Heart right ventricle (tissue), 16 donors: ENCODE measurements at regions not wholly inside any gene's neighbourhood (a gene's known extent, or its start where the extent isn't known, plus 50 kb on each side); places are given as distances from the start of the nearest gene placed in this dataset.

Experiments used
- ATAC-seq, 8 donors: fragments of 200-7000 bp; cut with Tn5 transposase; one replicate each; pipeline ENCODE4 v1.9.1; 2020; ENCODE audit warnings: mild to moderate bottlenecking in 8 of 8, moderate library complexity in 8 of 8, moderate number of reproducible peaks in 1 of 8
- DNase-seq, 2 donors: peaks; one replicate each; pipeline ENCODE4 v3.0.0-alpha.2; 2020
- H3K27ac ChIP-seq, 10 donors: fragments of 200-600 bp; sonication (generic) in 2 of 10; one replicate each; pipeline versions ENCODE4 v1.5.0 to v1.8.0; 2020 to 2022; ENCODE audit warnings: mild to moderate bottlenecking in 3 of 10
- H3K27me3 ChIP-seq, 7 donors: fragments of 200-600 bp; one replicate each; pipeline ENCODE4 v1.8.0; 2021 to 2022; ENCODE audit warnings: mild to moderate bottlenecking in 2 of 7
- H3K36me3 ChIP-seq, 9 donors: fragments of 200-600 bp; sonication (generic) in 1 of 9; one replicate each; pipeline versions ENCODE4 v1.5.0 to v1.8.0; 2020 to 2022; ENCODE audit warnings: mild to moderate bottlenecking in 2 of 9
- H3K4me1 ChIP-seq, 9 donors: fragments of 200-600 bp; sonication (generic) in 1 of 9; one replicate each; pipeline versions ENCODE4 v1.5.0 to v1.8.0; 2020 to 2022; ENCODE audit warnings: mild to moderate bottlenecking in 4 of 9
- H3K4me3 ChIP-seq, 10 donors: fragments of 200-600 bp; sonication (generic) in 2 of 10; one replicate each; pipeline versions ENCODE4 v1.5.0 to v1.8.0; 2020 to 2022; ENCODE audit warnings: mild to moderate bottlenecking in 7 of 10, moderate library complexity in 2 of 10
- H3K9me3 ChIP-seq, 11 donors: fragments of 200-600 bp in 10 of 11; sonication (generic) in 2 of 11; one replicate each; pipeline versions ENCODE4 v1.5.0 to v1.8.0; 2013 to 2022; ENCODE audit warnings: mild to moderate bottlenecking in 2 of 11, control low read depth in 1 of 11, moderate library complexity in 1 of 11
- WGBS, 2 donors: extraction: QIAGEN DNeasy Blood & Tissue Kit; methylation state at CpG; one replicate each; pipeline ENCODE4 v1.1.7; 2013; ENCODE audit warnings: inconsistent platforms in 1 of 2; 5-methylcytosine and 5-hydroxymethylcytosine counted together
- intact Hi-C, 10 donors: fragments of 100-400 bp; cut with DNase I; formaldehyde crosslinking; loops; one replicate each; pipeline versions ENCODE4 v1.11.1 to v1.14.2; 2022
- TF ChIP-seq, protein P1 (sequence below), 9 donors: fragments of 200-600 bp; sonication (generic) in 2 of 9; IDR thresholded peaks; one replicate each; pipeline versions ENCODE4 v1.5.0 to v1.8.0; 2021 to 2022; ENCODE audit warnings: antibody characterized with exemption in 9 of 9, mild to moderate bottlenecking in 5 of 9, moderate library complexity in 1 of 9
- donor health status: Arrhythmogenic right ventricular cardiomyopathy.
- donor health status: ischemic (EF 13 %, LVEDD 7.1; RV severe dilation, severe dysfunction).
- donor health status: healthy with polysubstance abuse.
- donor health status: DM: no; HTN: yes; CAD: no.
- donor health status: DM: no; HTN: no; CAD: no.
- donor health status: ischemic (EF 25% LVEDD 6.9; RV normal size, moderate dysfunction).
- donor health status: ischemic (EF 25% LVEDD 5.7; RV mildly dilated, moderate dysfunction).
- donor health status: healthy.
- donor health status: DM: yes; HTN: yes; CAD: no.
- donor health status: Ischemic cardiomyopathy.
- donor health status: ischemic (EF 35%, LVEDD 5.7; RV mildly dilated, moderate dysfunction).
- donor health status: nonischemic (EF 11% LVEDD 7.7; RV severe dilation, severe dysfunction).
- donor health status: DM: yes; HTN: yes; CAD: no.
- donor health status: PGD.
- donor health status: ischemic (EF 29% LVEDD 5.4; RV normal size, mild dysfunction).
- donor health status: nonischemic (EF 23%, LVEDD 6.1; RV moderate dilation, normal function).

DNA sequence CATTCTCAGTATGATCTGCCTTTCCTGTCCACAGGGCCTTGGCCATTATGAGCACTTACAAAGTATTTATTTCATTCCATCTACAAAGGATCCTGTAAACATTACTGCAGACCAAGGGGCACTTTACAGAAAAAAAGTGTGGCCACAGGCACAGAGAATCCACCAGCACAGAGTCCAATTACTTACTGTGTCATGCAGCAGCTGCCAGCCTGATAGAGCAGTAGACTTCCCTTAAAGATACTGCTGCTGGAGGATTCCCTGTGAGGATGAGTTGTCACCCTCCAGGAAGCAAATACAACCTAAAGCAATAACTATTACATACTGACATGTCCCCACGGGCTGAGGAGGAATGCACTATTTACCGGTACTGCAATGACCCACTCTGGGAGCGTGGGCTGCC lies 97.1 kb upstream of the COG2 start:
- intact Hi-C loops: no loop called here
- DNase-seq: no peak
- TF ChIP-seq, protein P1, sequence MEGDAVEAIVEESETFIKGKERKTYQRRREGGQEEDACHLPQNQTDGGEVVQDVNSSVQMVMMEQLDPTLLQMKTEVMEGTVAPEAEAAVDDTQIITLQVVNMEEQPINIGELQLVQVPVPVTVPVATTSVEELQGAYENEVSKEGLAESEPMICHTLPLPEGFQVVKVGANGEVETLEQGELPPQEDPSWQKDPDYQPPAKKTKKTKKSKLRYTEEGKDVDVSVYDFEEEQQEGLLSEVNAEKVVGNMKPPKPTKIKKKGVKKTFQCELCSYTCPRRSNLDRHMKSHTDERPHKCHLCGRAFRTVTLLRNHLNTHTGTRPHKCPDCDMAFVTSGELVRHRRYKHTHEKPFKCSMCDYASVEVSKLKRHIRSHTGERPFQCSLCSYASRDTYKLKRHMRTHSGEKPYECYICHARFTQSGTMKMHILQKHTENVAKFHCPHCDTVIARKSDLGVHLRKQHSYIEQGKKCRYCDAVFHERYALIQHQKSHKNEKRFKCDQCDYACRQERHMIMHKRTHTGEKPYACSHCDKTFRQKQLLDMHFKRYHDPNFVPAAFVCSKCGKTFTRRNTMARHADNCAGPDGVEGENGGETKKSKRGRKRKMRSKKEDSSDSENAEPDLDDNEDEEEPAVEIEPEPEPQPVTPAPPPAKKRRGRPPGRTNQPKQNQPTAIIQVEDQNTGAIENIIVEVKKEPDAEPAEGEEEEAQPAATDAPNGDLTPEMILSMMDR (IDR thresholded peaks at IDR 0.05): no peak

DNA sequence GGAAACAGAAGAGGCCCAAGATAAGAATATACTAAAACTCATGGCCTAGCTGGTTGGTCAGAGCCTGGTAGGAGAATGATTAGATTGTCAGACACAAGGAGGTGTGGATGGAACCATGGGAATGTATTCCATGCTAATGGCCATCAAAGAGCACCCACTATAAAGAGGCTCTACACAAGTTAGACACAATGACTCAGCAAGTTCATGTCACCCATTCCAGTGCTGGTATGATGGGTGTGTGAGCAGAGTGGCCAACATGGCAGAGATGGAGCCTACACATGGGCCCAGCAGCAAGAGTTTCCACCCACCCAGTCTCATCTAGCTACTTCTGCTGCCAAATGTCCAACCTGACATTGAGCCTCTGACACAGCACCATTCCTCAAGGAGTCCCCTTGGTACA lies 97.5 kb upstream of the COG2 start:
- no peak for ATAC-seq
- Histone ChIP-seq H3K27me3 (no peaks in the 10 kb centered on the region), H3K27ac (no peak overlapping the region), H3K9me3 (no peaks in the 10 kb centered on the region), H3K4me1 (peaks cover 0 to 9% (median 0%) of the 10 kb centered on the region in 9 donors), H3K4me3 (no peak overlapping the region), H3K36me3 (no peaks in the 10 kb centered on the region)
- intact Hi-C loops: no loop called here
- no peak for DNase-seq
- TF ChIP-seq, protein P1 (IDR thresholded peaks at IDR 0.05): no peak

More for the DNA sequence above, 97.1 kb upstream of the COG2 start:
- no peaks in the 10 kb centered on the region for H3K9me3 ChIP-seq
- WGBS, 2 donors: 89 to 94% methylated on average over 3 of the region's 3 CpGs
- no peak overlapping the region for H3K27ac ChIP-seq
- no peak overlapping the region for H3K4me3 ChIP-seq
- no peaks in the 10 kb centered on the region for H3K36me3 ChIP-seq
- peaks cover 0 to 9% (median 0%) of the 10 kb centered on the region in 9 donors for H3K4me1 ChIP-seq
- no peak for ATAC-seq
- H3K27me3 ChIP-seq: no peaks in the 10 kb centered on the region

DNA sequence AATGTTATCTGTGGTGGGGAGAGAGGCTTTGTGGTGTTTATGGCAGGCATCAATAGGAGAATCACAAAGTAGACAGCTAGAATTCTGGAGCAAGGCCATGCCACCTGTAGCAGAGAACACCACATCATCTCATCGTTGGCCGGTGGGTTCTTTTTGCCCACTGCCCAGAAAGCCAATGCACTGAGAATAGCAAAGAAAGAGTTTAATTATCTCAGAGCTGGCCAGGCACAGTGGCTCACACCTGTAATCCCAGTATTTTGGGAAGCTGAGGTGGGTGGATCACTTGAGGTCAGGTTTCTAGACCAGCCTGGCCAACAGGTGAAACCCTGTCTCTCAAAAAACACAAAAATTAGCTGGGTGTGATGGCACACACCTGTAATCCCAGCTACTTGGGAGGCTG lies 99.2 kb upstream of the COG2 start:
- no peaks in the 10 kb centered on the region for H3K4me1 ChIP-seq
- TF ChIP-seq, protein P1 (IDR thresholded peaks at IDR 0.05): no peak
- H3K27me3 ChIP-seq: no peaks in the 10 kb centered on the region
- no peaks in the 10 kb centered on the region for H3K9me3 ChIP-seq
- intact Hi-C loops: no loop called here
- H3K27ac ChIP-seq: no peak overlapping the region
- no peak overlapping the region for H3K4me3 ChIP-seq
- DNase-seq (no peak), ATAC-seq (no peak)
- no peaks in the 10 kb centered on the region for H3K36me3 ChIP-seq
- 97 to 99% methylated on average over 2 of the region's 2 CpGs for WGBS, 2 donors

DNA sequence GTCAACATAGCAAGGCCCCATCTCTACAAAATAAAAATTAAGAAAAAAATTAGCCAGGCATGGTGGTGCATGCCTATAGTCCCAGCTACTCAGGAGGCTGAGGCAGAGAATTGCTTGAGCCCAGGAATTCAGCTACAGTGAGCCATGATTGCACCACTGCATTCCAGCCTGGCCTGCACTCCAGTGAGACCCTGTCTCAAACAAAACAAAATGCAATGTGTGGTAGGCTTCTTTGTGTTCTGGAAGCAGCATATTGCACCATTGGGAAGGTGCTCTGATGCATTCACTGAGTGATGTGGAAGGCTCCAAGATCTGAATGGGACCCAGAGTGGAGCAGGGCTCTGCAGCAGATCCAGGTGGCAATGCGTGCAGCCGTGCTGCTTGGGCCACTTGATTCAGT lies 99.6 kb upstream of the COG2 start:
- intact Hi-C loops: no loop called here
- no peaks in the 10 kb centered on the region for H3K9me3 ChIP-seq

More for the DNA sequence above, 99.6 kb upstream of the COG2 start:
- WGBS, 2 donors: 91 to 92% methylated on average over 2 of the region's 2 CpGs
- TF ChIP-seq, protein P1 (IDR thresholded peaks at IDR 0.05): no peak
- Histone ChIP-seq H3K27ac (no peak overlapping the region), H3K4me1 (no peaks in the 10 kb centered on the region), H3K4me3 (no peak overlapping the region), H3K36me3 (no peaks in the 10 kb centered on the region), H3K27me3 (no peaks in the 10 kb centered on the region)
- ATAC-seq (no peak), DNase-seq (no peak)
